ENCODE measurements at regions not wholly inside any gene's neighbourhood (a gene's known extent, or its start where the extent isn't known, plus 50 kb on each side); places are given as distances from the start of the nearest gene placed in this dataset.

GRCh38 chr5:33369485-33370465, 71.0 kb upstream of the TARS1 start:
- no peak for TF ChIP-seq REST (IDR thresholded peaks at IDR 0.05; ENCODE audit: low read depth)
- TF ChIP-seq EP300 (IDR thresholded peaks at IDR 0.05; ENCODE audit: borderline replicate concordance): no peak
- TF ChIP-seq, protein P1, sequence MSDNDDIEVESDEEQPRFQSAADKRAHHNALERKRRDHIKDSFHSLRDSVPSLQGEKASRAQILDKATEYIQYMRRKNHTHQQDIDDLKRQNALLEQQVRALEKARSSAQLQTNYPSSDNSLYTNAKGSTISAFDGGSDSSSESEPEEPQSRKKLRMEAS (IDR thresholded peaks at IDR 0.05): no peak
- TF ChIP-seq CEBPB (IDR thresholded peaks at IDR 0.05): no peak
